Endothelial cell (in vitro differentiated cells): ENCODE measurements at regions not wholly inside any gene's neighbourhood (a gene's known extent, or its start where the extent isn't known, plus 50 kb on each side); places are given as distances from the start of the nearest gene placed in this dataset.

ENCODE experiments used
- DNase-seq: peaks from one replicate; pipeline ENCODE4 v3.0.0; 2021; ENCODE audit warnings: low spot score
- H3K27ac Mint-ChIP-seq: one replicate; pipeline ENCODE4 v1.8.0; 2021; ENCODE audit warnings: mixed read lengths, inconsistent platforms; ENCODE audit not compliant: unreplicated experiment
- H3K27me3 Mint-ChIP-seq: one replicate; pipeline ENCODE4 v1.8.0; 2021; ENCODE audit warnings: mild to moderate bottlenecking, moderate library complexity, mixed read lengths, inconsistent platforms; ENCODE audit not compliant: unreplicated experiment
- H3K36me3 Mint-ChIP-seq: one replicate; pipeline ENCODE4 v1.8.0; 2021; ENCODE audit warnings: mild to moderate bottlenecking, low read depth, mixed read lengths, inconsistent platforms; ENCODE audit not compliant: unreplicated experiment
- H3K4me1 Mint-ChIP-seq: one replicate; pipeline ENCODE4 v1.8.0; 2021; ENCODE audit warnings: mild to moderate bottlenecking, mixed read lengths, inconsistent platforms; ENCODE audit not compliant: unreplicated experiment
- H3K4me3 Mint-ChIP-seq: one replicate; pipeline ENCODE4 v1.8.0; 2021; ENCODE audit warnings: mild to moderate bottlenecking, mixed read lengths, inconsistent platforms; ENCODE audit not compliant: unreplicated experiment
- H3K9me3 Mint-ChIP-seq: one replicate; pipeline ENCODE4 v1.8.0; 2021; ENCODE audit warnings: mixed read lengths, inconsistent platforms; ENCODE audit not compliant: unreplicated experiment
- TF ChIP-seq, protein P1 (sequence below): fragments of 200-600 bp; sonication (generic); IDR thresholded peaks from one replicate; pipeline ENCODE4 v1.5.0; 2021; ENCODE audit warnings: antibody characterized with exemption; ENCODE audit not compliant: unreplicated experiment

GRCh38 chr5:23405316-23406068 lies 101.9 kb upstream of the PRDM9 start:
- H3K27ac Mint-ChIP-seq = no peak overlapping the region
- DNase-seq = no peak
- H3K36me3 Mint-ChIP-seq = no peaks in the 10 kb centered on the region
- H3K9me3 Mint-ChIP-seq = no peaks in the 10 kb centered on the region
- H3K4me1 Mint-ChIP-seq = no peaks in the 10 kb centered on the region
- H3K27me3 Mint-ChIP-seq = no peaks in the 10 kb centered on the region
- no peak overlapping the region for H3K4me3 Mint-ChIP-seq
- TF ChIP-seq, protein P1, sequence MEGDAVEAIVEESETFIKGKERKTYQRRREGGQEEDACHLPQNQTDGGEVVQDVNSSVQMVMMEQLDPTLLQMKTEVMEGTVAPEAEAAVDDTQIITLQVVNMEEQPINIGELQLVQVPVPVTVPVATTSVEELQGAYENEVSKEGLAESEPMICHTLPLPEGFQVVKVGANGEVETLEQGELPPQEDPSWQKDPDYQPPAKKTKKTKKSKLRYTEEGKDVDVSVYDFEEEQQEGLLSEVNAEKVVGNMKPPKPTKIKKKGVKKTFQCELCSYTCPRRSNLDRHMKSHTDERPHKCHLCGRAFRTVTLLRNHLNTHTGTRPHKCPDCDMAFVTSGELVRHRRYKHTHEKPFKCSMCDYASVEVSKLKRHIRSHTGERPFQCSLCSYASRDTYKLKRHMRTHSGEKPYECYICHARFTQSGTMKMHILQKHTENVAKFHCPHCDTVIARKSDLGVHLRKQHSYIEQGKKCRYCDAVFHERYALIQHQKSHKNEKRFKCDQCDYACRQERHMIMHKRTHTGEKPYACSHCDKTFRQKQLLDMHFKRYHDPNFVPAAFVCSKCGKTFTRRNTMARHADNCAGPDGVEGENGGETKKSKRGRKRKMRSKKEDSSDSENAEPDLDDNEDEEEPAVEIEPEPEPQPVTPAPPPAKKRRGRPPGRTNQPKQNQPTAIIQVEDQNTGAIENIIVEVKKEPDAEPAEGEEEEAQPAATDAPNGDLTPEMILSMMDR = no peak

- no peaks in the 10 kb centered on the region for H3K27me3 Mint-ChIP-seq
- no peak overlapping the region for H3K4me3 Mint-ChIP-seq
- H3K4me1 Mint-ChIP-seq = no peaks in the 10 kb centered on the region
- H3K9me3 Mint-ChIP-seq = no peaks in the 10 kb centered on the region
- H3K36me3 Mint-ChIP-seq = no peaks in the 10 kb centered on the region
- DNase-seq = no peak
- TF ChIP-seq, protein P1 = no peak
- H3K27ac Mint-ChIP-seq = no peak overlapping the region
Measured at GRCh38 chr5:23402585-23402984, 104.8 kb upstream of the PRDM9 start.

DNA sequence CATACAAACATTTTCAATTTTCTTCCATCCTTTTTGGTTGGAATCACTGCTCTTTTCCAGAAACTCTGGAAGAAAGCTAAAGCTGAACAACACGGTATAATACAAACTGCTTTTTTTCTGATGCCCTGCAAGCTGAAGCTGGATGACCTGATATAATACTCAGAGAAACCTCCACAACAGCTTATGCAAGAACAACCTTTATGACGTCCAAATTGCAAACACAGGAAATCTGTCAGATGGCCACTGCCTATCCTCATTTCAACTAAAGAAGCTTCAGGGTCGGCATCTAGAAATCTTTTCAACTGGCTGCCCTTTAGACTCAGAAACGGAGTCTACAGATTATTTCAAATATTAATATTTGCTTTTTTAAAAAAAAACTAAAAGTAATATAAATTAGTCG lies 106.5 kb upstream of the PRDM9 start:
- Mint-ChIP-seq H3K9me3 (no peaks in the 10 kb centered on the region), H3K36me3 (no peaks in the 10 kb centered on the region), H3K4me3 (no peak overlapping the region), H3K27ac (no peak overlapping the region), H3K4me1 (no peaks in the 10 kb centered on the region), H3K27me3 (no peaks in the 10 kb centered on the region)
- TF ChIP-seq, protein P1 = no peak
- no peak for DNase-seq

DNA sequence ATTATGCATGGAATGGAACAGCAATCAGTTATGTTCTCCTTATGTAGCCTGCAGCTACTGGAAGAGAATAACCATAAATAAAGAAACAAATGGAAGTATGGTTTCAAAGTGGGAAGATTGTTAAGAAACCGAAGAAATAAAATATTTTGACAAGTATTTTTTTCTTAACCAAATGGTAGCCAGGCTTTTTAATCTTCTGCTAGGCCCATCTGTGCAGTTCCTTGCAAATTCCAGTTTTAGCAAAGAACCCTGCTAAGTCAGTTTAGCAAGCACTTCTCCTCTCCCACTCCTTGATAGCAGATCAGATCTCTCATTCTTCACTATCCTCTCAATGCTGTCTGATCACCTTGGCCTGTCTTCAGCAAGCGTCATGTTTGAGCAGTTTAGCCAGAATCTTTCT lies 111.1 kb upstream of the PRDM9 start:
- DNase-seq = no peak
- no peaks in the 10 kb centered on the region for H3K36me3 Mint-ChIP-seq
- TF ChIP-seq, protein P1 = no peak
- H3K27ac Mint-ChIP-seq = no peak overlapping the region
- no peak overlapping the region for H3K4me3 Mint-ChIP-seq
- H3K9me3 Mint-ChIP-seq = no peaks in the 10 kb centered on the region
- peaks cover 2% of the 10 kb centered on the region for H3K27me3 Mint-ChIP-seq
- no peaks in the 10 kb centered on the region for H3K4me1 Mint-ChIP-seq

- H3K27ac Mint-ChIP-seq = no peak overlapping the region
- H3K36me3 Mint-ChIP-seq = no peaks in the 10 kb centered on the region
- no peak overlapping the region for H3K4me3 Mint-ChIP-seq
- TF ChIP-seq, protein P1 = no peak
- H3K27me3 Mint-ChIP-seq = peaks cover 2% of the 10 kb centered on the region
- H3K4me1 Mint-ChIP-seq = no peaks in the 10 kb centered on the region
- no peaks in the 10 kb centered on the region for H3K9me3 Mint-ChIP-seq
- DNase-seq = no peak
Measured at GRCh38 chr5:23389291-23390101, 117.9 kb upstream of the PRDM9 start.
